Keratinocyte (primary cell): ENCODE measurements at regions not wholly inside any gene's neighbourhood (a gene's known extent, or its start where the extent isn't known, plus 50 kb on each side); places are given as distances from the start of the nearest gene placed in this dataset.
"Not testable (repeated sequence)": the region's sequence is repeated elsewhere in the genome, so short reads cannot be mapped to it uniquely, and the experiment has no call there.

Source experiments
- DNase-seq: peaks from one replicate; pipeline ENCODE4 v3.0.0-alpha.2; 2011; ENCODE audit warnings: low read depth, missing footprints, low spot score
- FAIRE-seq: peaks from 2 replicates; lab custom pipeline; 2011; peaks lifted over from hg19 to GRCh38; lab: Jason Lieb, UNC
- H2AFZ ChIP-seq: 2 replicates; pipeline ENCODE4 v1.6.0; 2012; ENCODE audit warnings: low read length, control low read depth, inconsistent platforms; ENCODE audit not compliant: control insufficient read depth
- H3K27ac ChIP-seq: 2 replicates; pipeline ENCODE4 v1.5.1; 2011; ENCODE audit warnings: low read length; ENCODE audit not compliant: control insufficient read depth, insufficient read depth
- H3K27me3 ChIP-seq: 3 replicates; pipeline ENCODE4 v1.6.0; 2011; ENCODE audit warnings: low read length; ENCODE audit not compliant: control insufficient read depth, insufficient read depth; ENCODE audit errors: extremely low read depth
- H3K36me3 ChIP-seq, 2 experiments: 2 replicates in 1 of 2; 3 replicates in 1 of 2; pipeline ENCODE4 v1.5.1; 2011; ENCODE audit warnings: low read length in 2 of 2, mild to moderate bottlenecking in 1 of 2; ENCODE audit not compliant: control insufficient read depth in 2 of 2, insufficient read depth in 2 of 2; ENCODE audit errors: extremely low read depth in 1 of 2
- H3K4me1 ChIP-seq: 3 replicates; pipeline ENCODE4 v1.5.1; 2011; ENCODE audit warnings: low read length; ENCODE audit not compliant: control insufficient read depth, insufficient read depth; ENCODE audit errors: extremely low read depth
- H3K4me2 ChIP-seq: 3 replicates; pipeline ENCODE4 v1.6.0; 2011; ENCODE audit warnings: low read depth, low read length; ENCODE audit not compliant: control insufficient read depth, insufficient read depth; ENCODE audit errors: extremely low read depth
- H3K4me3 ChIP-seq, 3 experiments: fragments of 200-600 bp in 1 of 3; sonication (generic) in 1 of 3; 2 replicates in 2 of 3; 3 replicates in 1 of 3; pipeline ENCODE4 v1.5.1; 2011 to 2016; ENCODE audit warnings: low read length in 3 of 3, mild to moderate bottlenecking in 3 of 3, control low read depth in 2 of 3, inconsistent platforms in 1 of 3, low read depth in 1 of 3, mixed read lengths in 1 of 3, mixed run types in 1 of 3, moderate library complexity in 1 of 3; ENCODE audit not compliant: control insufficient read depth in 2 of 3, insufficient read depth in 2 of 3; ENCODE audit errors: extremely low read depth in 1 of 3
- H3K79me2 ChIP-seq: 2 replicates; pipeline ENCODE4 v1.6.0; 2012; ENCODE audit warnings: low read length; ENCODE audit not compliant: control insufficient read depth, insufficient read depth
- H3K9ac ChIP-seq: 3 replicates; pipeline ENCODE4 v1.6.0; 2011; ENCODE audit warnings: low read length; ENCODE audit not compliant: control insufficient read depth, insufficient read depth; ENCODE audit errors: extremely low read depth
- H3K9me1 ChIP-seq: 3 replicates; pipeline ENCODE4 v1.6.0; 2011; ENCODE audit warnings: low read length; ENCODE audit not compliant: control insufficient read depth, insufficient read depth; ENCODE audit errors: extremely low read depth
- H3K9me3 ChIP-seq: 2 replicates; pipeline ENCODE4 v1.5.1; 2012; ENCODE audit warnings: low read depth, low read length; ENCODE audit not compliant: control insufficient read depth
- H4K20me1 ChIP-seq: 3 replicates; pipeline ENCODE4 v1.6.0; 2011; ENCODE audit warnings: low read length; ENCODE audit not compliant: control insufficient read depth, insufficient read depth; ENCODE audit errors: extremely low read depth
- EZH2 ChIP-seq: IDR thresholded peaks from one replicate; pipeline ENCODE4 v1.6.1; 2012; ENCODE audit warnings: inconsistent platforms, mild to moderate bottlenecking, low read length, moderate library complexity
- dilution Hi-C: fragments of 300-500 bp; cut with MboI; formaldehyde crosslinking; loops from one replicate; pipeline ENCODE4 v1.7.0; 2020; ENCODE audit warnings: low sequenced_read_pairs; ENCODE audit not compliant: extremely low pct_ligation_motif_present
- TF ChIP-seq, protein P1 (sequence below), 3 experiments: IDR thresholded peaks in 1 of 3; conservative IDR thresholded peaks in 1 of 3; optimal IDR thresholded peaks in 1 of 3; 2 replicates in 2 of 3; 3 replicates in 1 of 3; pipeline versions ENCODE3 to v1.5.1; 2011; ENCODE audit warnings: low read length in 3 of 3, mild to moderate bottlenecking in 3 of 3, moderate library complexity in 2 of 3, control low read depth in 1 of 3, inconsistent platforms in 1 of 3; ENCODE audit not compliant: insufficient read depth in 2 of 3; ENCODE audit errors: extremely low read depth in 1 of 3

DNA sequence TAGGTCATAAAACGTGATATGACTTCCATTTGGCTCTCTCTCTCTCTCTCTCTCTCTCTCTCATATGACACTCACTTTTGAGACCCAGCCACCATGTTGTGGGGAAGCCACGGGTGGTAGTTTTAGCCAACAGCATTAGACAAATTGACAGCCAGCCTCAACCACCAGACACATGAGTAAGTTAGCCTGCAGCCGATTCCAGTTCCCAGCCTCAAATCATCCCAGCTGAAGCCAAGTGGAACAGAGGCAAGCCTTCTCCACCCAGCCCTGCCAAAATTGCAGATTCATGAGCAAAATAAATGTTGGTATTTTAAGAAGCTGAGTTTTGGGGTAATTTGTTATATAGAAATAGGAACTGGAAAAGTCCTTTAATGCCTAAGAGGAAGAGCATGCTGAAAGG, 98.0 kb upstream of the DNAH14 start:
- dilution Hi-C loops, result no loop called here
- FAIRE-seq, result no peak

GRCh38 chr1:224839648-224840300, 89.7 kb upstream of the DNAH14 start:
- H3K36me3 ChIP-seq, H3K4me1 ChIP-seq, H2AFZ ChIP-seq, dilution Hi-C loops, H3K27me3 ChIP-seq, H4K20me1 ChIP-seq, H3K4me3 ChIP-seq, H3K9ac ChIP-seq, H3K4me2 ChIP-seq, DNase-seq, FAIRE-seq, H3K79me2 ChIP-seq, H3K27ac ChIP-seq, H3K9me3 ChIP-seq, H3K9me1 ChIP-seq: not testable (repeated sequence)

More for the DNA sequence above, 98.0 kb upstream of the DNAH14 start:
- TF ChIP-seq, protein P1, sequence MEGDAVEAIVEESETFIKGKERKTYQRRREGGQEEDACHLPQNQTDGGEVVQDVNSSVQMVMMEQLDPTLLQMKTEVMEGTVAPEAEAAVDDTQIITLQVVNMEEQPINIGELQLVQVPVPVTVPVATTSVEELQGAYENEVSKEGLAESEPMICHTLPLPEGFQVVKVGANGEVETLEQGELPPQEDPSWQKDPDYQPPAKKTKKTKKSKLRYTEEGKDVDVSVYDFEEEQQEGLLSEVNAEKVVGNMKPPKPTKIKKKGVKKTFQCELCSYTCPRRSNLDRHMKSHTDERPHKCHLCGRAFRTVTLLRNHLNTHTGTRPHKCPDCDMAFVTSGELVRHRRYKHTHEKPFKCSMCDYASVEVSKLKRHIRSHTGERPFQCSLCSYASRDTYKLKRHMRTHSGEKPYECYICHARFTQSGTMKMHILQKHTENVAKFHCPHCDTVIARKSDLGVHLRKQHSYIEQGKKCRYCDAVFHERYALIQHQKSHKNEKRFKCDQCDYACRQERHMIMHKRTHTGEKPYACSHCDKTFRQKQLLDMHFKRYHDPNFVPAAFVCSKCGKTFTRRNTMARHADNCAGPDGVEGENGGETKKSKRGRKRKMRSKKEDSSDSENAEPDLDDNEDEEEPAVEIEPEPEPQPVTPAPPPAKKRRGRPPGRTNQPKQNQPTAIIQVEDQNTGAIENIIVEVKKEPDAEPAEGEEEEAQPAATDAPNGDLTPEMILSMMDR (optimal IDR thresholded peaks at IDR 0.05 in 1 of 3, IDR thresholded peaks at IDR 0.05 in 1 of 3, conservative IDR thresholded peaks at IDR 0.05 in 1 of 3; ENCODE audit: extremely low read depth in 1 of 3, insufficient read depth in 2 of 3, low read length in 3 of 3), result no peak
- no peak for TF ChIP-seq EZH2
- no peak overlapping the region for H3K27ac ChIP-seq
- H3K9me3 ChIP-seq, result no peaks in the 10 kb centered on the region
- no peak overlapping the region for H3K4me3 ChIP-seq
- H3K9ac ChIP-seq, result no peak overlapping the region
- no peak for DNase-seq
- no peak overlapping the region for H2AFZ ChIP-seq
- H3K4me1 ChIP-seq, result no peaks in the 10 kb centered on the region
- no peaks in the 10 kb centered on the region for H3K79me2 ChIP-seq
- no peaks in the 10 kb centered on the region for H4K20me1 ChIP-seq
- H3K9me1 ChIP-seq, result no peaks in the 10 kb centered on the region
- H3K27me3 ChIP-seq, result no peaks in the 10 kb centered on the region
- no peak overlapping the region for H3K4me2 ChIP-seq
- H3K36me3 ChIP-seq, result no peaks in the 10 kb centered on the region

- H3K9ac ChIP-seq, H3K4me2 ChIP-seq, FAIRE-seq, DNase-seq, H2AFZ ChIP-seq, H3K9me1 ChIP-seq, H3K4me1 ChIP-seq, H3K4me3 ChIP-seq, H3K36me3 ChIP-seq, H3K27me3 ChIP-seq, H3K27ac ChIP-seq, H3K9me3 ChIP-seq, H4K20me1 ChIP-seq, H3K79me2 ChIP-seq, dilution Hi-C loops: not testable (repeated sequence)
Observed at GRCh38 chr1:224841803-224842202, 87.7 kb upstream of the DNAH14 start.
